Activated T-helper 1 cell treated with anti-CD3 and anti-CD28 coated beads, Interleukin-12 subunit alpha, Interleukin-12 subunit beta, Interleukin-2, Interleukin-4 antibody, amounts not matched to agents 30 ng/mL and 10 ng/mL and 1 ng/mL, durations not matched to agents 14 hours and 24 hours and 36 hours (primary cell): ENCODE measurements at regions not wholly inside any gene's neighbourhood (a gene's known extent, or its start where the extent isn't known, plus 50 kb on each side); places are given as distances from the start of the nearest gene placed in this dataset.
"Not testable (repeated sequence)": the region's sequence is repeated elsewhere in the genome, so short reads cannot be mapped to it uniquely, and the experiment has no call there.

Experiments
- DNase-seq: peaks from one replicate; pipeline ENCODE4 v3.0.0; 2021; ENCODE audit warnings: low spot score
- H3K27ac Mint-ChIP-seq: one replicate; pipeline ENCODE4 v1.8.0; 2021; ENCODE audit warnings: mild to moderate bottlenecking, mixed read lengths
- H3K27me3 Mint-ChIP-seq: one replicate; pipeline ENCODE4 v1.8.0; 2022; ENCODE audit warnings: mild to moderate bottlenecking, moderate library complexity, mixed read lengths; ENCODE audit not compliant: insufficient read depth
- H3K36me3 Mint-ChIP-seq: one replicate; pipeline ENCODE4 v1.8.0; 2021; ENCODE audit warnings: low read depth, mixed read lengths
- H3K4me1 Mint-ChIP-seq: one replicate; pipeline ENCODE4 v1.8.0; 2021; ENCODE audit warnings: low read depth, mixed read lengths
- H3K4me3 Mint-ChIP-seq: one replicate; pipeline ENCODE4 v1.8.0; 2021; ENCODE audit warnings: mild to moderate bottlenecking, moderate library complexity, mixed read lengths
- H3K9me3 Mint-ChIP-seq: one replicate; pipeline ENCODE4 v1.8.0; 2021; ENCODE audit warnings: mixed read lengths
- intact Hi-C: fragments of 100-400 bp; cut with micrococcal nuclease; formaldehyde crosslinking; loops from one replicate; pipeline ENCODE4 v1.15.1; 2024

- DNase-seq, H3K9me3 Mint-ChIP-seq, H3K27ac Mint-ChIP-seq, H3K4me3 Mint-ChIP-seq, H3K27me3 Mint-ChIP-seq, H3K36me3 Mint-ChIP-seq, intact Hi-C loops, H3K4me1 Mint-ChIP-seq: not testable (repeated sequence)
These were observed 412.1 kb downstream of the STK39 start for GRCh38 chr2:167835290-167835689.

GRCh38 chr2:167834707-167835106 is 412.7 kb downstream of the STK39 start:
- intact Hi-C loops, result no loop called here
- Mint-ChIP-seq H3K4me3 (no peak overlapping the region), H3K27me3 (peaks cover 7% of the 10 kb centered on the region), H3K27ac (no peak overlapping the region), H3K9me3 (no peaks in the 10 kb centered on the region), H3K4me1 (no peaks in the 10 kb centered on the region), H3K36me3 (no peaks in the 10 kb centered on the region)
- DNase-seq, result no peak

- intact Hi-C loops, result no loop called here
- Mint-ChIP-seq H3K4me3 (no peak overlapping the region), H3K36me3 (no peaks in the 10 kb centered on the region), H3K27me3 (peaks cover 7% of the 10 kb centered on the region), H3K4me1 (no peaks in the 10 kb centered on the region), H3K27ac (no peak overlapping the region), H3K9me3 (no peaks in the 10 kb centered on the region)
- no peak for DNase-seq
These were observed 414.1 kb downstream of the STK39 start for GRCh38 chr2:167833294-167833693.

DNA sequence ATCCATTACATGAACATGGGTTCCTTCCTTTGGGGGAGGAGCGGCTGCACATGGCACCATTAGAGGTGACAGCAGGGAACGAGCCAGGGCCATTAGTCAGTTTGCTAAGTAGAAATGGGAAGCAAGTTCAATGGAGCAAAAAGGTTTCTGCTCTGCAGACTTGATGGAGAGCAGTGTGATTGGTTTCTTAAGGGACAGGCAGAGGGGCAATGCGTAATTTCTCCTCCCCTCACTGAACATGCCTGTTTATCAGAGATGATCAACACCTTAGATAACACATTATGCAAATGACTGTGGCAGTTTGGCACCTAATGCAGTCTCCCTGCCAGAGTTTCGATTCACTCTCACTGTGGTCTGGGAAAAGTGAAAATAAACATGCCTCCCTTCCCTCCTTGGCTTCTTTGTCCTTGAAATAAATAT is 414.5 kb downstream of the STK39 start:
- Mint-ChIP-seq H3K27ac (no peak overlapping the region), H3K36me3 (no peaks in the 10 kb centered on the region), H3K4me1 (no peaks in the 10 kb centered on the region), H3K9me3 (no peaks in the 10 kb centered on the region), H3K27me3 (peaks cover 7% of the 10 kb centered on the region), H3K4me3 (no peak overlapping the region)
- intact Hi-C loops, result loop anchor here (1.0 kb wide), 1 partner anchor 12 kb away; no protein-coding TSS in a partner anchor
- DNase-seq, result no peak

DNA sequence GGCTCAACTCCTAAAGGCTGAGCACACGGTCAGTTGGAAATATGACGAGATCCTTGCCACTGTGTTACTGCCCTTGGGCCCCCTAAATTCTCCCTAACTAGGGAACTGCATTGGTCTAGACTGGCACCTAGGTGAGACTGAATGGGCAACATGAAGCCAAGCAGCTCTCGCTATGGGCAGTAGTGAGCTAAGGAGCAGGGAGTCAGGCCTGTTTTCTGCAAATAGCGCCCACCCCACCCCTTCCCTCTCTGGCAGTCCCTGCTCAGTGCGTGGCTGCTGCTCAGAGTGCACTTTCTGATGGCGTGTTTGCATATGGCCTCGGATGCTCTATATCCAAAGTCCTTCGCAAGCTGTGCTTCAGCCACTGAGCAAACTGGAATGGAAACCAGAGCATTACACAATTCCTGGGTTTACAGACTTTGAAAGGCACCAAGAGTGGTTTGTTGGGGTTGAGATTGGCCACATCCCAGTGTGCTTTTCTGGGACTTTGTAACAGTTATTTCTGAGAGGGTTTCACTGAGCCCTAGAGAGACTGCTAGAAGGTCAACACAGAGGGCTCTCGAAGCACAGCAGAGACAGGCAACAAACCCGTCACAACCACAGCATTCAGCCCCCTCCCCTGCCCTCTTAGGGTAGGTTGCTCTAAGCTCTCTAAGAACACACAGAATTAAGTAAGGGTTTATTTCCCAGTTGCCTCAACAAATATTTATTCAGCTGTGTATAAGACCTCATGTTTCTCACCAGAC is 419.9 kb downstream of the STK39 start:
- H3K4me1 Mint-ChIP-seq, result no peaks in the 10 kb centered on the region
- no peaks in the 10 kb centered on the region for H3K36me3 Mint-ChIP-seq

DNA sequence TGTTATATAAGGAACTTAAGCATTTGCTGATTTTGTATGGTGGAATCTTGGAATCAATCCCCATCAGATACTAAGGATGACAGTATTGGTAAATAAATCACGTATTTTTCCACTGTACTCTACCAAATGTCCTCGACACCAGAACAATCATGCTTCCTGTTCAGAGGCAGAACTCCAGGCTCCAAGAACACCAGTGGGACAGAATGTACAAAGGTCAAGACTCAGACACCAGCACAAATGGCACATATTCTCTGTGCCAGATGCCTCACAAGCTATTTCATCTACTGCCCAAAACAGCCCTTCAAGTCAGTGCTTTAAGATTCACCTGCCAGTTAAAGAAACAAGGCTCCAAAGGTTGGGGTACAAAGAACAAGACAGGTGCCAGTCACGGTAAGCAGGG is 420.5 kb downstream of the STK39 start:
- Mint-ChIP-seq H3K27me3 (no peaks in the 10 kb centered on the region), H3K36me3 (no peaks in the 10 kb centered on the region), H3K9me3 (no peaks in the 10 kb centered on the region), H3K27ac (no peak overlapping the region), H3K4me3 (no peak overlapping the region), H3K4me1 (no peaks in the 10 kb centered on the region)
- intact Hi-C loops, result no loop called here
- DNase-seq, result no peak

More for the DNA sequence above, 419.9 kb downstream of the STK39 start:
- Mint-ChIP-seq H3K27me3 (no peaks in the 10 kb centered on the region), H3K4me3 (no peak overlapping the region), H3K9me3 (no peaks in the 10 kb centered on the region), H3K27ac (no peak overlapping the region)
- intact Hi-C loops, result no loop called here
- no peak for DNase-seq

- H3K27ac Mint-ChIP-seq, result no peak overlapping the region
- no peak overlapping the region for H3K4me3 Mint-ChIP-seq
- no peak for DNase-seq
- intact Hi-C loops, result no loop called here
- no peaks in the 10 kb centered on the region for H3K27me3 Mint-ChIP-seq
- no peaks in the 10 kb centered on the region for H3K4me1 Mint-ChIP-seq
- no peaks in the 10 kb centered on the region for H3K36me3 Mint-ChIP-seq
- no peaks in the 10 kb centered on the region for H3K9me3 Mint-ChIP-seq
These were observed 421.7 kb downstream of the STK39 start for GRCh38 chr2:167825664-167826063.

DNA sequence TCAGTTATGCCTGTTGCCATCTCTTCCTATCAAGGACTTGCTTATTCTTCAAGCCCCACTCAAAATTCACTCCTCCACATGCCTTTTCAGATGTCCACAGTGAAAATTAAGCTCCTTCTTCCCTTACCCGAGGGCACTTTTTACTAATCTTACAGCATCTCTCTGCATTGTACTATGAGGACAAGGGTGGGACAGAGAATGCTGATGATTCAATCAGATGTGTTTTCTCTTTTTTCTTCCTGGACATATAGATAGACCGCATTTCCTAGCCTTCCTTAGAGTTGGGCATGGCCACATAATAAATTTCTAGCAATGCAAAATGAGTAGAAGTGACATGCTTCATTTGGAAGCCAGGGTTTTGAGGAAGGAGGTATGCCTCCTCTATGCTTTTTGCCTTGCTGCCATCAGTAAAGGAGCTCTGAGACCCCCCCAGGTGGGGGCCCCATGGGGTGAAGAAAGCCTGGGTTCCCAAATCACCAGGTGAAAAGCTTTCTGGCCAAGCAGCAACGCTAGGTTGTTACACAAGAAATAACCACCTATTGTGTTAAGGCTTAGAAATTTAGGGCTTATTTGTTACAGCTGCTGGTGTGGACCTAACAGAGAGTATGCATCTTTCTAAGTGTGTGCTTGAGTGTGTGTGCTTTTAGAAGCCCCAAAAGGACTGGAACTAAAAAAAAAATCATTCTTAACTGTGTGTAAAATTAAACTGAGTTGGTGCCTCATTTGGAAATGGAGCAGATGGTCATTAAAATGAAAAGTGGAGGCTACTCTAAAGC is 424.5 kb downstream of the STK39 start:
- no peaks in the 10 kb centered on the region for H3K4me1 Mint-ChIP-seq
- no peaks in the 10 kb centered on the region for H3K9me3 Mint-ChIP-seq
- intact Hi-C loops, result no loop called here
- no peaks in the 10 kb centered on the region for H3K27me3 Mint-ChIP-seq
- H3K27ac Mint-ChIP-seq, result no peak overlapping the region
- no peak overlapping the region for H3K4me3 Mint-ChIP-seq
- DNase-seq, result no peak
- no peaks in the 10 kb centered on the region for H3K36me3 Mint-ChIP-seq

- H3K27me3 Mint-ChIP-seq, result peaks cover 11% of the 10 kb centered on the region
- no peaks in the 10 kb centered on the region for H3K9me3 Mint-ChIP-seq
- intact Hi-C loops, result no loop called here
- H3K36me3 Mint-ChIP-seq, result no peaks in the 10 kb centered on the region
- H3K4me3 Mint-ChIP-seq, result no peak overlapping the region
- H3K4me1 Mint-ChIP-seq, result no peaks in the 10 kb centered on the region
- no peak overlapping the region for H3K27ac Mint-ChIP-seq
- no peak for DNase-seq
These were observed 426.9 kb downstream of the STK39 start for GRCh38 chr2:167820488-167820887.

DNA sequence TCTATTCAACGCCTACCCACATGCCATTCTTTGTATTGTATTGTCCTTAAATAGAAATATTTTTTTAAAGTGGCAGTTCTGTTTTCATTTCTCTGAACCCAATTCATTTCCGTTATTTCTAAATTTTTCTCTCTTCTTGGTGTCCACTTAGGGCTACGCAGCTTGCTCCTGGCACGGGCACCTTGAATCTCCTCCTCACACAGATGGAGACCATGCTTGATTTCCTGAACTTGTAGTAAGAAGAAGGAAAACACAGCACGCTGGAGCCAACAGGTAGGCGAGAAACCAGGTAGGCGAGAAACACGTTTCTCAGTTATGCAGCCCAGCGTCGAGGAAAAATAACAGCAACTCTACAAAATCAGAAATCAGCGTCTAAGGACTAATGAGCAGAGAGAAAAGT is 428.9 kb downstream of the STK39 start:
- intact Hi-C loops, result no loop called here

GRCh38 chr2:167817908-167818307 is 429.5 kb downstream of the STK39 start:
- Mint-ChIP-seq H3K4me3 (no peak overlapping the region), H3K36me3 (no peaks in the 10 kb centered on the region), H3K9me3 (no peaks in the 10 kb centered on the region), H3K27ac (no peak overlapping the region), H3K4me1 (no peaks in the 10 kb centered on the region), H3K27me3 (peaks cover 13% of the 10 kb centered on the region)
- DNase-seq, result no peak
- intact Hi-C loops, result no loop called here

More for the DNA sequence above, 428.9 kb downstream of the STK39 start:
- no peaks in the 10 kb centered on the region for H3K36me3 Mint-ChIP-seq
- DNase-seq, result no peak
- H3K27me3 Mint-ChIP-seq, result peaks cover 11% of the 10 kb centered on the region
- no peak overlapping the region for H3K4me3 Mint-ChIP-seq
- H3K4me1 Mint-ChIP-seq, result no peaks in the 10 kb centered on the region
- H3K9me3 Mint-ChIP-seq, result no peaks in the 10 kb centered on the region
- no peak overlapping the region for H3K27ac Mint-ChIP-seq

DNA sequence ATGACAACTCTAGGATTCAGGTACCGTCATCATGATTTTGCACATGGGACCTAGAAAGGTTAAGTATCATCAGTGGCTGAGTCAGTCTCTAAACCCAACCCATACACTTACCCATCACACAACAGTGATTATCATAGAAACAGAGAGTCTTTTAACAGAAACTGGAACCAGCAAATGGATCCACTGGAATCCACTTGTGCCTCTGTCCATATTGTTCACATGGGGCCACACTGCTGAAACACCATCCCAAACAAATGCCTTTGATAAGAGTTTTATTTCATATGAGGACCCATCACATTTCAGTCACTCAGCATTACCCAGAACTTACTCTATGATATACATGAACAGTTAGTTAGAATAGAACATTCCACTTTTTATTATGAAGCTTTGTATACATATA is 430.0 kb downstream of the STK39 start:
- Mint-ChIP-seq H3K4me1 (no peaks in the 10 kb centered on the region), H3K27me3 (peaks cover 13% of the 10 kb centered on the region), H3K4me3 (no peak overlapping the region), H3K36me3 (no peaks in the 10 kb centered on the region), H3K9me3 (no peaks in the 10 kb centered on the region), H3K27ac (no peak overlapping the region)
- no peak for DNase-seq
- intact Hi-C loops, result no loop called here

- no peaks in the 10 kb centered on the region for H3K4me1 Mint-ChIP-seq
- H3K36me3 Mint-ChIP-seq, result no peaks in the 10 kb centered on the region
- H3K9me3 Mint-ChIP-seq, result no peaks in the 10 kb centered on the region
- DNase-seq, result no peak
- intact Hi-C loops, result no loop called here
- no peak overlapping the region for H3K27ac Mint-ChIP-seq
- H3K27me3 Mint-ChIP-seq, result peaks cover 13% of the 10 kb centered on the region
- no peak overlapping the region for H3K4me3 Mint-ChIP-seq
These were observed 430.5 kb downstream of the STK39 start for GRCh38 chr2:167816874-167817290.
